SIG-M5 treated with dmso at 0.1 percent for 504 hours (cell line): ENCODE measurements at regions not wholly inside any gene's neighbourhood (a gene's known extent, or its start where the extent isn't known, plus 50 kb on each side); places are given as distances from the start of the nearest gene placed in this dataset.

Experiments used
- DNase-seq: peaks from one replicate; lab custom pipeline; 2025; ENCODE audit not compliant: unreplicated experiment; lab: John Stamatoyannopoulos, UW

- no peak for DNase-seq
Measured at GRCh38 chr2:19749507-19749836, 152.3 kb downstream of the TTC32 start.

- no peak for DNase-seq
Measured at GRCh38 chr2:19748711-19749506, 152.9 kb downstream of the TTC32 start.

- DNase-seq = no peak
Measured at GRCh38 chr2:19748073-19748375, 153.8 kb downstream of the TTC32 start.

- no peak for DNase-seq
Measured at GRCh38 chr2:19747310-19748072, 154.3 kb downstream of the TTC32 start.

GRCh38 chr2:19746611-19747309, 155.0 kb downstream of the TTC32 start:
- DNase-seq = no peak

GRCh38 chr2:19746137-19746600, 155.6 kb downstream of the TTC32 start:
- DNase-seq = no peak

GRCh38 chr2:19745318-19746136, 156.3 kb downstream of the TTC32 start:
- DNase-seq = no peak

- DNase-seq = no peak
Measured at GRCh38 chr2:19744456-19745199, 157.2 kb downstream of the TTC32 start.

- DNase-seq = no peak
Measured at GRCh38 chr2:19743641-19744040, 158.1 kb downstream of the TTC32 start.

- no peak for DNase-seq
Measured at GRCh38 chr2:19742872-19743271, 158.9 kb downstream of the TTC32 start.

GRCh38 chr2:19739256-19739655, 162.5 kb downstream of the TTC32 start:
- no peak for DNase-seq

- no peak for DNase-seq
Measured at GRCh38 chr2:19738707-19739106, 163.1 kb downstream of the TTC32 start.

- no peak for DNase-seq
Measured at GRCh38 chr2:19736191-19736831, 165.5 kb downstream of the TTC32 start.

GRCh38 chr2:19733951-19734425, 167.8 kb downstream of the TTC32 start:
- no peak for DNase-seq

GRCh38 chr2:19733390-19733789, 168.4 kb downstream of the TTC32 start:
- DNase-seq = no peak

- no peak for DNase-seq
Measured at GRCh38 chr2:19732255-19732654, 169.5 kb downstream of the TTC32 start.

GRCh38 chr2:19731515-19731914, 170.3 kb downstream of the TTC32 start:
- no peak for DNase-seq

- DNase-seq = no peak
Measured at GRCh38 chr2:19731037-19731436, 170.7 kb downstream of the TTC32 start.

GRCh38 chr2:19728125-19728524, 173.7 kb downstream of the TTC32 start:
- DNase-seq = no peak

- no peak for DNase-seq
Measured at GRCh38 chr2:19725392-19725791, 176.4 kb downstream of the TTC32 start.
